ENCODE measurements at regions not wholly inside any gene's neighbourhood (a gene's known extent, or its start where the extent isn't known, plus 50 kb on each side); places are given as distances from the start of the nearest gene placed in this dataset.
A peak's percentile ranks its signal among the peaks of the same experiment; 100 is the strongest.

- DNase-seq: no peak
Measured at GRCh38 chr2:136448986-136449780, 316.2 kb upstream of the THSD7B start.

GRCh38 chr2:136448432-136448831, 316.9 kb upstream of the THSD7B start:
- no peak for DNase-seq

- DNase-seq: no peak
Measured at GRCh38 chr2:136444323-136444722, 321.0 kb upstream of the THSD7B start.

- no peak for DNase-seq
Measured at GRCh38 chr2:136443661-136444060, 321.7 kb upstream of the THSD7B start.

- DNase-seq: no peak
Measured at GRCh38 chr2:136441979-136442714, 323.2 kb upstream of the THSD7B start.

GRCh38 chr2:136439064-136439676, 321.2 kb upstream of the CXCR4 start:
- DNase-seq: no peak

- no peak for DNase-seq
Measured at GRCh38 chr2:136437461-136437860, 319.5 kb upstream of the CXCR4 start.

GRCh38 chr2:136436936-136437335, 319.0 kb upstream of the CXCR4 start:
- no peak for DNase-seq

- DNase-seq: no peak
Measured at GRCh38 chr2:136434251-136434715, 316.3 kb upstream of the CXCR4 start.

GRCh38 chr2:136433261-136433660, 315.3 kb upstream of the CXCR4 start:
- no peak for DNase-seq

- no peak for DNase-seq
Measured at GRCh38 chr2:136424112-136424511, 306.2 kb upstream of the CXCR4 start.

- peak; percentile 82 for DNase-seq
Measured at GRCh38 chr2:136423516-136423996, 305.6 kb upstream of the CXCR4 start.

GRCh38 chr2:136422512-136422911, 304.6 kb upstream of the CXCR4 start:
- DNase-seq: no peak

- DNase-seq: no peak
Measured at GRCh38 chr2:136420346-136420745, 302.4 kb upstream of the CXCR4 start.

- no peak for DNase-seq
Measured at GRCh38 chr2:136411946-136412345, 294.0 kb upstream of the CXCR4 start.

- no peak for DNase-seq
Measured at GRCh38 chr2:136410673-136411072, 292.7 kb upstream of the CXCR4 start.

- DNase-seq: no peak
Measured at GRCh38 chr2:136408795-136409194, 290.8 kb upstream of the CXCR4 start.

GRCh38 chr2:136407952-136408318, 290.0 kb upstream of the CXCR4 start:
- DNase-seq: no peak

GRCh38 chr2:136407117-136407951, 289.4 kb upstream of the CXCR4 start:
- DNase-seq: peak; percentile 76

- no peak for DNase-seq
Measured at GRCh38 chr2:136404925-136405324, 287.0 kb upstream of the CXCR4 start.

- no peak for DNase-seq
Measured at GRCh38 chr2:136404176-136404575, 286.2 kb upstream of the CXCR4 start.

- no peak for DNase-seq
Measured at GRCh38 chr2:136402281-136402680, 284.3 kb upstream of the CXCR4 start.

Data from NCI-H1105 treated with DMSO at 0.1 percent for 48 hours (cell line).